ENCODE measurements at regions not wholly inside any gene's neighbourhood (a gene's known extent, or its start where the extent isn't known, plus 50 kb on each side); places are given as distances from the start of the nearest gene placed in this dataset.

DNA sequence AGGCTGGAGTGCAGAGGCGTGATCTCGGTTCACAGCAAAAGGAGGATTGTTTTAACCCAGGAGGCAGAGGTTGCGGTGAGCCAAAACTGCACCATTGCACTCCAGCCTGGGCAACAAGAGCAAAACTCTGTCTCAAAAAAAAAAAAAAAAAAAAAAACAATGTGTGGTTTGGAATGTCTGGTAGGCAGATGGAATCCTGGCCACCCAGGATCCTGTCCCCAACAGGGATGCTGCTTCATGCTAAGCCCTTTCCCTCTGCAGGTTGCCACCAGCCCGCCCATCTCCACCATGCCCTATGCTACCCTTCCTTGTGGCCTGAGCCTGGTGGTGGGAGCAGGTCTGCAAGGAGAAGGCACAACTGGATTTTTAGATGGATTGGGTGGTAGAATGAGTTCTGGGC is 129.7 kb upstream of the HAND1 start:
- Histone ChIP-seq H3K9ac (ENCODE audit: low read length) (no peak overlapping the region), H3K4me2 (ENCODE audit: low read length) (no peak overlapping the region), H4K20me1 (ENCODE audit: insufficient read depth, low read length) (no peaks in the 10 kb centered on the region), H3K79me2 (ENCODE audit: low read length) (no peaks in the 10 kb centered on the region), H3K27ac (ENCODE audit: low read length) (no peak overlapping the region), H3K36me3 (replicated peaks; ENCODE audit: low read depth, low read length) (no peaks in the 10 kb centered on the region), H3K9me3 (ENCODE audit: insufficient read depth, low read length) (no peaks in the 10 kb centered on the region), H3K4me1 (ENCODE audit: low read length) (peaks cover 8% of the 10 kb centered on the region; the same call in 1 of the 2 replicates), H2AFZ (ENCODE audit: low read depth, low read length) (no peak overlapping the region), H3K27me3 (ENCODE audit: low read depth, low read length) (peaks cover 13% of the 10 kb centered on the region), H3K4me3 (ENCODE audit: low read length) (no peak overlapping the region)
- TF ChIP-seq EZH2phosphoT487 (IDR thresholded peaks at IDR 0.05; ENCODE audit: low read depth): no peak
- no peak for TF ChIP-seq CTCF (IDR thresholded peaks at IDR 0.05; ENCODE audit: low read depth, low read length)

DNA sequence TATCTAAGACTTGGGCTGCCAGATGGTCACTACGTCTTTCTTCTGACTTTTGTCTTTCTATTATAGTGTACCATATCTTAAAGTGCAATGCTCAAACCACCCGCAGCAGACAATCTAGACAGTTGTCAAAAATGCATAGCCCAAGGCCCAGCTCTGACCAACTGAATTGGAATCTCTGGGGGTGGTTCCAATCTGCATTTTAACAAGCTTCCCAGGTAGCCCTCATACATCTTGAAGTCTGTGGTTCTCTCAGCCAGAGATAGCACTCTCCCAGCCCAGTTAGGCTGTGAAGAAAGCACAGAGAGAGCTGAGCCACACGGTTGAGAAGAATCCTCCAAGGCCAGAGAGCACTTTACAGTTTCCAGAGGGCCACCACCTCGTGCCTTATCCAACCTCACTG is 128.2 kb upstream of the HAND1 start:
- Histone ChIP-seq H3K9me3 (ENCODE audit: insufficient read depth, low read length) (no peaks in the 10 kb centered on the region), H3K4me1 (ENCODE audit: low read length) (peaks cover under 1% of the 10 kb centered on the region; the same call in 1 of the 2 replicates), H2AFZ (ENCODE audit: low read depth, low read length) (no peak overlapping the region), H3K36me3 (replicated peaks; ENCODE audit: low read depth, low read length) (no peaks in the 10 kb centered on the region), H3K9ac (ENCODE audit: low read length) (no peak overlapping the region), H3K27ac (ENCODE audit: low read length) (no peak overlapping the region), H3K27me3 (ENCODE audit: low read depth, low read length) (peaks cover 1% of the 10 kb centered on the region), H3K4me2 (ENCODE audit: low read length) (no peak overlapping the region), H3K79me2 (ENCODE audit: low read length) (no peaks in the 10 kb centered on the region), H4K20me1 (ENCODE audit: insufficient read depth, low read length) (no peaks in the 10 kb centered on the region), H3K4me3 (ENCODE audit: low read length) (no peak overlapping the region)
- TF ChIP-seq EZH2phosphoT487 (IDR thresholded peaks at IDR 0.05; ENCODE audit: low read depth) (no peak), CTCF (IDR thresholded peaks at IDR 0.05; ENCODE audit: low read depth, low read length) (no peak)

DNA sequence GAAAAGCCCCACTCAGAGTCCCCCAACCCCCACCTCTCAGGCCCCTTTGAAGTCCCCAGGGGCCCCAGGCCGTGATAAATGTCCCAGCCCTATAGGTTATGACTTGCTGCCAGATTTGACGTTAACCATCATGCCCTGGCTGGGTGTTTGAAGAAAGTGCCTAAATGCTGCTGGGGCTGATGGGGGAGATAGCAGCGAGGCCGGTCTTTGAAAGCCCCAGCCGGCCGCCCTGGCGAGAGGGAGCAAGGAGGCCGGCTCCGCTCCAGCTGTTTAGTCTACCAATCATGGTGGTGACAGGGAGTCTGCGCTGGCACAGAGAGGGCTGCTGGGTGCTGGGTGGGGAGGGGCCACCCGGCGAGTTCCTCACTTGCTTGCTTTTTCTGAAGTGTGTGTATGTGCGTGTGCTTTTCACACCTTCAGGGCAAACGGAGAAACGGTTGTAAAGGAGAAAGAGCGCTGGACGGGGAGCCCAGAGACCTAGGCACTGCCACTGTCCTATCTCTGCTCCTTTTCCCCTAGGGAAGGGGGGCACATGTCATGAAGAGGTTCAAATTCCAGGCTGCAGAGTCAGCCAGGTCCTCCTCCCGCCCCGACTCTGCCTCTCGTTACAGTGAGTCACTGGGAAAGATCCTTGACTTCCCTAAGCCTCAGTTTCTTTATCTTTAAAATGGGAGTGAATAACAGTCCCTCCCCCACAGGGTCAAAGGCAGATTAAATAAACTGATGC is 126.1 kb upstream of the HAND1 start:
- no peak overlapping the region for H3K4me3 ChIP-seq (ENCODE audit: low read length)

GRCh38 chr5:154603485-154603884 is 125.5 kb upstream of the HAND1 start:
- Histone ChIP-seq H2AFZ (ENCODE audit: low read depth, low read length) (no peak overlapping the region), H3K27me3 (ENCODE audit: low read depth, low read length) (no peaks in the 10 kb centered on the region), H3K4me1 (ENCODE audit: low read length) (no peaks in the 10 kb centered on the region), H3K36me3 (replicated peaks; ENCODE audit: low read depth, low read length) (no peaks in the 10 kb centered on the region), H3K9ac (ENCODE audit: low read length) (no peak overlapping the region), H3K79me2 (ENCODE audit: low read length) (no peaks in the 10 kb centered on the region), H3K4me3 (ENCODE audit: low read length) (no peak overlapping the region), H3K27ac (ENCODE audit: low read length) (no peak overlapping the region), H4K20me1 (ENCODE audit: insufficient read depth, low read length) (no peaks in the 10 kb centered on the region), H3K4me2 (ENCODE audit: low read length) (no peak overlapping the region), H3K9me3 (ENCODE audit: insufficient read depth, low read length) (no peaks in the 10 kb centered on the region)
- TF ChIP-seq EZH2phosphoT487 (IDR thresholded peaks at IDR 0.05; ENCODE audit: low read depth) (no peak), CTCF (IDR thresholded peaks at IDR 0.05; ENCODE audit: low read depth, low read length) (no peak)

More for the DNA sequence above, 126.1 kb upstream of the HAND1 start:
- TF ChIP-seq CTCF (IDR thresholded peaks at IDR 0.05; ENCODE audit: low read depth, low read length): no peak
- no peak for TF ChIP-seq EZH2phosphoT487 (IDR thresholded peaks at IDR 0.05; ENCODE audit: low read depth)
- Histone ChIP-seq H4K20me1 (ENCODE audit: insufficient read depth, low read length) (no peaks in the 10 kb centered on the region), H2AFZ (ENCODE audit: low read depth, low read length) (no peak overlapping the region), H3K4me1 (ENCODE audit: low read length) (no peaks in the 10 kb centered on the region), H3K9ac (ENCODE audit: low read length) (no peak overlapping the region), H3K36me3 (replicated peaks; ENCODE audit: low read depth, low read length) (no peaks in the 10 kb centered on the region), H3K4me2 (ENCODE audit: low read length) (no peak overlapping the region), H3K9me3 (ENCODE audit: insufficient read depth, low read length) (no peaks in the 10 kb centered on the region), H3K27ac (ENCODE audit: low read length) (no peak overlapping the region), H3K79me2 (ENCODE audit: low read length) (no peaks in the 10 kb centered on the region), H3K27me3 (ENCODE audit: low read depth, low read length) (no peaks in the 10 kb centered on the region)

Data from OCI-LY3 (cell line).